ENCODE measurements at regions not wholly inside any gene's neighbourhood (a gene's known extent, or its start where the extent isn't known, plus 50 kb on each side); places are given as distances from the start of the nearest gene placed in this dataset.

GRCh38 chr5:167673942-167674341 is 617.5 kb upstream of the WWC1 start:
- TF ChIP-seq, protein P1, sequence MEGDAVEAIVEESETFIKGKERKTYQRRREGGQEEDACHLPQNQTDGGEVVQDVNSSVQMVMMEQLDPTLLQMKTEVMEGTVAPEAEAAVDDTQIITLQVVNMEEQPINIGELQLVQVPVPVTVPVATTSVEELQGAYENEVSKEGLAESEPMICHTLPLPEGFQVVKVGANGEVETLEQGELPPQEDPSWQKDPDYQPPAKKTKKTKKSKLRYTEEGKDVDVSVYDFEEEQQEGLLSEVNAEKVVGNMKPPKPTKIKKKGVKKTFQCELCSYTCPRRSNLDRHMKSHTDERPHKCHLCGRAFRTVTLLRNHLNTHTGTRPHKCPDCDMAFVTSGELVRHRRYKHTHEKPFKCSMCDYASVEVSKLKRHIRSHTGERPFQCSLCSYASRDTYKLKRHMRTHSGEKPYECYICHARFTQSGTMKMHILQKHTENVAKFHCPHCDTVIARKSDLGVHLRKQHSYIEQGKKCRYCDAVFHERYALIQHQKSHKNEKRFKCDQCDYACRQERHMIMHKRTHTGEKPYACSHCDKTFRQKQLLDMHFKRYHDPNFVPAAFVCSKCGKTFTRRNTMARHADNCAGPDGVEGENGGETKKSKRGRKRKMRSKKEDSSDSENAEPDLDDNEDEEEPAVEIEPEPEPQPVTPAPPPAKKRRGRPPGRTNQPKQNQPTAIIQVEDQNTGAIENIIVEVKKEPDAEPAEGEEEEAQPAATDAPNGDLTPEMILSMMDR (IDR thresholded peaks at IDR 0.05; ENCODE audit: low read depth, low read length, missing control alignments) = no peak
- no peak overlapping the region for H3K4me3 ChIP-seq (ENCODE audit: low read depth, low read length)
- DNase-seq (ENCODE audit: low read depth) = no peak

GRCh38 chr5:167678481-167678880 is 613.0 kb upstream of the WWC1 start:
- TF ChIP-seq, protein P1 (IDR thresholded peaks at IDR 0.05; ENCODE audit: low read depth, low read length, missing control alignments) = no peak
- no peak for DNase-seq (ENCODE audit: low read depth)
- no peak overlapping the region for H3K4me3 ChIP-seq (ENCODE audit: low read depth, low read length)

DNA sequence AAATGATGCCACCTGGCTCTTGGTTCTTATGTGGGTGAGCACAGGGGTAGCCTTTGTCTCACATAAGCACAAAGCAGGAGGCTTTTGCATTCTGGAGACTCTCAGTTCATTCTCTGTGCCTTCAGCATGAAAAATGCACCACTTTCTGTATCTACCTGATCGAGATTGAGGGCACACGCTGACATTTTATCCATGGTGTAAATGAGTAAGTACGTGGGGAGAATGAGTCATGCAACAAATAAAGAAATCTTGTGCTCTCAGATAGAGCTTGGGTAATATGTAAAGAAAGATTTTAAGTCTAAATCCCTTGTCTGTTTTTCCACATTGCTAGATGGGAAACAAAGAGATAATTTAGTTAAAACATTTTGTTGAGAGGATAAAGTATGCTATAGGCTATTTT is 607.2 kb upstream of the WWC1 start:
- TF ChIP-seq, protein P1 (IDR thresholded peaks at IDR 0.05; ENCODE audit: low read depth, low read length, missing control alignments) = no peak
- H3K4me3 ChIP-seq (ENCODE audit: low read depth, low read length) = no peak overlapping the region
- DNase-seq (ENCODE audit: low read depth) = no peak

- TF ChIP-seq, protein P1 (IDR thresholded peaks at IDR 0.05; ENCODE audit: low read depth, low read length, missing control alignments) = no peak
- no peak for DNase-seq (ENCODE audit: low read depth)
These were observed 602.9 kb upstream of the WWC1 start for GRCh38 chr5:167688341-167689130.

DNA sequence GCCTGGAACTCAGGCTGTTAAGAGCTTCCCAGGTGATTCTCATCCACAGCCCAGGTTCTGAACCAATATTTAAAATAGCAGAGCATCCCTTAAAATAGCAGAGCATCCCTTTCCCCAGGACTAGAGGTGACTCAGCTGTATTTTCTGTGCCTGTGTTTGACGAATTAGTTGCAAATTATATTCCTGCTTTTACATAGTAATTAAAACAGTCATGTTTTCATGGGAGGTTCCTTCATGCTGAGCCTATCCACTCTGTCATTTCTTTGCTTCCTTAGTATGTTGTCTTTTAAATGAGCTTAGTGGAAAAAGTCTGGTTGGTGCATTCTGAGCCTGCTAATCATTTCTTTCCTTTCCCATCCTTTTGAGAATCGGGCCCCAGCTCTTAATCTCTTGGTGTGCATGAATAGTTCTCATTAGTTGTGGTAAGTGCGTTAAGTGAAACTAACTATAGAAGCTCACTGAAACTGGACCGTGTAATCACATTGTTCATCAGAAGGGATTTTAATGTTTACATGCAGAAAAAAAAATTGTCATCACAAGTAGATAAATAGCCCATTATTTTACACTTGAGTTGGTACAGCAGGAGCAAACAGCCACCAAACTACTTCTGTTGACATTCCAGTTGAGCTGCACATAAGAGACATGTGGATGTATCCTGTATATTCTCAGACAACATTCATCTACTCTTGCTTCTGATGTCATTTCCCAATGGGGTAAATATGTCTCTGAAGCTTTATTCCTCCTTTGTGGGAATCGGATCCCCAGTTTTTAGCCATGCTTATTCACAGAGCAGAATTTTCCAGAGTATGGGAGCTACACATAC is 596.9 kb upstream of the WWC1 start:
- TF ChIP-seq, protein P1 (IDR thresholded peaks at IDR 0.05; ENCODE audit: low read depth, low read length, missing control alignments) = no peak
- DNase-seq (ENCODE audit: low read depth) = no peak
- H3K4me3 ChIP-seq (ENCODE audit: low read depth, low read length) = no peak overlapping the region

More at GRCh38 chr5:167688341-167689130, 602.9 kb upstream of the WWC1 start:
- no peak overlapping the region for H3K4me3 ChIP-seq (ENCODE audit: low read depth, low read length)

- DNase-seq (ENCODE audit: low read depth) = no peak
- TF ChIP-seq, protein P1 (IDR thresholded peaks at IDR 0.05; ENCODE audit: low read depth, low read length, missing control alignments) = no peak
- H3K4me3 ChIP-seq (ENCODE audit: low read depth, low read length) = no peak overlapping the region
These were observed 594.7 kb upstream of the WWC1 start for GRCh38 chr5:167696558-167697314.

Data from GM12864 (cell line).